Rectal smooth muscle tissue (tissue), 1 donor: ENCODE measurements at regions not wholly inside any gene's neighbourhood (a gene's known extent, or its start where the extent isn't known, plus 50 kb on each side); places are given as distances from the start of the nearest gene placed in this dataset.

Experiments
- H3K27ac ChIP-seq: one replicate; pipeline ENCODE4 v1.7.0; 2013; ENCODE audit warnings: low read depth, low read length, inconsistent platforms
- H3K27me3 ChIP-seq: one replicate; pipeline ENCODE4 v1.7.0; 2013; ENCODE audit warnings: low read length; ENCODE audit not compliant: control insufficient read depth, insufficient read depth
- H3K36me3 ChIP-seq: one replicate; pipeline ENCODE4 v1.7.0; 2013; ENCODE audit warnings: low read length; ENCODE audit not compliant: control insufficient read depth, insufficient read depth
- H3K4me1 ChIP-seq: one replicate; pipeline ENCODE4 v1.7.0; 2013; ENCODE audit warnings: low read length; ENCODE audit not compliant: control insufficient read depth, insufficient read depth
- H3K4me3 ChIP-seq: one replicate; pipeline ENCODE4 v1.7.0; 2013; ENCODE audit warnings: low read length
- H3K9ac ChIP-seq: one replicate; pipeline ENCODE4 v1.7.0; 2013; ENCODE audit warnings: low read length

GRCh38 chr21:28823429-28823828, 169.2 kb downstream of the LTN1 start:
- Histone ChIP-seq H3K27me3 (no peaks in the 10 kb centered on the region), H3K36me3 (no peaks in the 10 kb centered on the region), H3K27ac (no peak overlapping the region), H3K4me1 (peaks cover 12% of the 10 kb centered on the region), H3K4me3 (no peak overlapping the region), H3K9ac (no peak overlapping the region)

- H3K4me3 ChIP-seq = no peak overlapping the region
- H3K27ac ChIP-seq = peak overlapping the region; percentile 32
- no peaks in the 10 kb centered on the region for H3K36me3 ChIP-seq
- no peaks in the 10 kb centered on the region for H3K27me3 ChIP-seq
- H3K4me1 ChIP-seq = peaks cover 12% of the 10 kb centered on the region
- H3K9ac ChIP-seq = no peak overlapping the region
Observed at GRCh38 chr21:28822486-28823335, 170.0 kb downstream of the LTN1 start.

- Histone ChIP-seq H3K36me3 (no peaks in the 10 kb centered on the region), H3K9ac (no peak overlapping the region), H3K27me3 (no peaks in the 10 kb centered on the region), H3K4me1 (peaks cover 12% of the 10 kb centered on the region), H3K4me3 (no peak overlapping the region), H3K27ac (peak overlapping the region; percentile 18)
Observed at GRCh38 chr21:28822123-28822399, 170.6 kb downstream of the LTN1 start.

GRCh38 chr21:28821276-28822122, 171.2 kb downstream of the LTN1 start:
- Histone ChIP-seq H3K4me3 (no peak overlapping the region), H3K4me1 (peaks cover 12% of the 10 kb centered on the region), H3K27me3 (no peaks in the 10 kb centered on the region), H3K9ac (no peak overlapping the region), H3K36me3 (no peaks in the 10 kb centered on the region), H3K27ac (peak overlapping the region; percentile 27)

- H3K4me3 ChIP-seq = no peak overlapping the region
Observed at GRCh38 chr21:28818663-28819278, 173.9 kb downstream of the LTN1 start.

GRCh38 chr21:28817871-28818270, 174.8 kb downstream of the LTN1 start:
- peaks cover 8% of the 10 kb centered on the region for H3K4me1 ChIP-seq
- H3K4me3 ChIP-seq = no peak overlapping the region
- no peaks in the 10 kb centered on the region for H3K36me3 ChIP-seq
- no peaks in the 10 kb centered on the region for H3K27me3 ChIP-seq
- H3K9ac ChIP-seq = no peak overlapping the region
- no peak overlapping the region for H3K27ac ChIP-seq

More at GRCh38 chr21:28818663-28819278, 173.9 kb downstream of the LTN1 start:
- Histone ChIP-seq H3K36me3 (no peaks in the 10 kb centered on the region), H3K27me3 (no peaks in the 10 kb centered on the region), H3K9ac (no peak overlapping the region), H3K4me1 (peaks cover 12% of the 10 kb centered on the region), H3K27ac (no peak overlapping the region)

GRCh38 chr21:28811860-28812259, 180.8 kb downstream of the LTN1 start:
- H3K9ac ChIP-seq = no peak overlapping the region
- H3K36me3 ChIP-seq = no peaks in the 10 kb centered on the region
- no peak overlapping the region for H3K27ac ChIP-seq

GRCh38 chr21:28810826-28811524, 181.7 kb downstream of the LTN1 start:
- Histone ChIP-seq H3K27me3 (no peaks in the 10 kb centered on the region), H3K36me3 (no peaks in the 10 kb centered on the region), H3K9ac (no peak overlapping the region), H3K4me1 (no peaks in the 10 kb centered on the region), H3K4me3 (no peak overlapping the region), H3K27ac (no peak overlapping the region)

More at GRCh38 chr21:28811860-28812259, 180.8 kb downstream of the LTN1 start:
- no peaks in the 10 kb centered on the region for H3K4me1 ChIP-seq
- no peaks in the 10 kb centered on the region for H3K27me3 ChIP-seq
- H3K4me3 ChIP-seq = no peak overlapping the region

- H3K36me3 ChIP-seq = no peaks in the 10 kb centered on the region
- no peak overlapping the region for H3K9ac ChIP-seq
- H3K4me3 ChIP-seq = no peak overlapping the region
- no peaks in the 10 kb centered on the region for H3K4me1 ChIP-seq
- no peak overlapping the region for H3K27ac ChIP-seq
- H3K27me3 ChIP-seq = no peaks in the 10 kb centered on the region
Observed at GRCh38 chr21:28805885-28806284, 186.8 kb downstream of the LTN1 start.

GRCh38 chr21:28804089-28804670, 188.5 kb downstream of the LTN1 start:
- Histone ChIP-seq H3K36me3 (no peaks in the 10 kb centered on the region), H3K9ac (no peak overlapping the region), H3K4me3 (no peak overlapping the region), H3K27me3 (no peaks in the 10 kb centered on the region), H3K27ac (no peak overlapping the region), H3K4me1 (no peaks in the 10 kb centered on the region)

GRCh38 chr21:28801906-28802305, 190.8 kb downstream of the LTN1 start:
- H3K27me3 ChIP-seq = no peaks in the 10 kb centered on the region
- H3K27ac ChIP-seq = no peak overlapping the region
- no peak overlapping the region for H3K4me3 ChIP-seq
- peaks cover 2% of the 10 kb centered on the region for H3K4me1 ChIP-seq
- H3K36me3 ChIP-seq = no peaks in the 10 kb centered on the region
- H3K9ac ChIP-seq = no peak overlapping the region

GRCh38 chr21:28799926-28800325, 192.8 kb downstream of the LTN1 start:
- Histone ChIP-seq H3K27me3 (no peaks in the 10 kb centered on the region), H3K4me3 (no peak overlapping the region), H3K9ac (no peak overlapping the region), H3K36me3 (no peaks in the 10 kb centered on the region), H3K27ac (no peak overlapping the region), H3K4me1 (peaks cover 2% of the 10 kb centered on the region)
